ENCODE measurements at regions not wholly inside any gene's neighbourhood (a gene's known extent, or its start where the extent isn't known, plus 50 kb on each side); places are given as distances from the start of the nearest gene placed in this dataset.
"Not testable (repeated sequence)": the region's sequence is repeated elsewhere in the genome, so short reads cannot be mapped to it uniquely, and the experiment has no call there.

DNA sequence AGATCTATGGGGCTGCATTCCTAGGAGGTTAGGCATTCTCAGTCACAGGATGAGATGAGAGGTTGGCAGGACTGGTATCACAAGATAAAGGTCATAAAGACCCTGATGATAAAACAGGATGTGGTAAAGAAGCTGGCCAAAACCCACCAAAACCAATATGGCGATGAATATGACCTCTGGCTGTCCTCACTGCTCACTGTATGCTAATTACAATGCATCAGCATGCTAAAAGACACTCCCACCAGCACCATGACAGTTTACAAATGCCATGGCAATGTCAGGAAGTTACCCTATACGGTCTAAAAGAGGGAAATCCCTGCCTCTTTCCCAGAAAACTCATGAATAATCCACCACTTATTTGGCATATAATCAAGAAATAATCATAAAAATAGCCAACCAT lies 138.8 kb upstream of the NBPF19 start:
- TF ChIP-seq, protein P1, sequence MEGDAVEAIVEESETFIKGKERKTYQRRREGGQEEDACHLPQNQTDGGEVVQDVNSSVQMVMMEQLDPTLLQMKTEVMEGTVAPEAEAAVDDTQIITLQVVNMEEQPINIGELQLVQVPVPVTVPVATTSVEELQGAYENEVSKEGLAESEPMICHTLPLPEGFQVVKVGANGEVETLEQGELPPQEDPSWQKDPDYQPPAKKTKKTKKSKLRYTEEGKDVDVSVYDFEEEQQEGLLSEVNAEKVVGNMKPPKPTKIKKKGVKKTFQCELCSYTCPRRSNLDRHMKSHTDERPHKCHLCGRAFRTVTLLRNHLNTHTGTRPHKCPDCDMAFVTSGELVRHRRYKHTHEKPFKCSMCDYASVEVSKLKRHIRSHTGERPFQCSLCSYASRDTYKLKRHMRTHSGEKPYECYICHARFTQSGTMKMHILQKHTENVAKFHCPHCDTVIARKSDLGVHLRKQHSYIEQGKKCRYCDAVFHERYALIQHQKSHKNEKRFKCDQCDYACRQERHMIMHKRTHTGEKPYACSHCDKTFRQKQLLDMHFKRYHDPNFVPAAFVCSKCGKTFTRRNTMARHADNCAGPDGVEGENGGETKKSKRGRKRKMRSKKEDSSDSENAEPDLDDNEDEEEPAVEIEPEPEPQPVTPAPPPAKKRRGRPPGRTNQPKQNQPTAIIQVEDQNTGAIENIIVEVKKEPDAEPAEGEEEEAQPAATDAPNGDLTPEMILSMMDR (IDR thresholded peaks at IDR 0.05): not testable (repeated sequence)
- TF ChIP-seq EZH2 (IDR thresholded peaks at IDR 0.05; ENCODE audit: borderline replicate concordance, insufficient read depth, low read depth, low read length, poor library complexity, severe bottlenecking): not testable (repeated sequence)

Data from B cell (primary cell).